Coronary artery (tissue), 2 donors: ENCODE measurements at regions not wholly inside any gene's neighbourhood (a gene's known extent, or its start where the extent isn't known, plus 50 kb on each side); places are given as distances from the start of the nearest gene placed in this dataset.

Experiments used
- DNase-seq: peaks from one replicate; pipeline ENCODE4 v3.0.0-alpha.2; 2017; ENCODE audit warnings: low spot score
- H3K27ac ChIP-seq, 2 donors: fragments of 200-600 bp; sonication (generic); one replicate each; pipeline ENCODE4 v1.5.1; 2016 to 2019
- H3K4me3 ChIP-seq: fragments of 200-600 bp; sonication (generic); 2 replicates; pipeline ENCODE4 v1.5.1; 2016; ENCODE audit warnings: mild to moderate bottlenecking, moderate library complexity
- CTCF ChIP-seq: fragments of 200-600 bp; sonication (generic); IDR thresholded peaks from one replicate; pipeline ENCODE4 v1.5.1; 2019; ENCODE audit warnings: antibody characterized with exemption

- TF ChIP-seq CTCF, result no peak
- Histone ChIP-seq H3K27ac (no peak overlapping the region), H3K4me3 (no peak overlapping the region)
- DNase-seq, result no peak
These were observed 348.6 kb upstream of the MCTP2 start for GRCh38 chr15:93882779-93883178.

GRCh38 chr15:93882141-93882540 is 349.2 kb upstream of the MCTP2 start:
- DNase-seq, result no peak
- Histone ChIP-seq H3K4me3 (no peak overlapping the region), H3K27ac (no peak overlapping the region)
- TF ChIP-seq CTCF, result no peak

DNA sequence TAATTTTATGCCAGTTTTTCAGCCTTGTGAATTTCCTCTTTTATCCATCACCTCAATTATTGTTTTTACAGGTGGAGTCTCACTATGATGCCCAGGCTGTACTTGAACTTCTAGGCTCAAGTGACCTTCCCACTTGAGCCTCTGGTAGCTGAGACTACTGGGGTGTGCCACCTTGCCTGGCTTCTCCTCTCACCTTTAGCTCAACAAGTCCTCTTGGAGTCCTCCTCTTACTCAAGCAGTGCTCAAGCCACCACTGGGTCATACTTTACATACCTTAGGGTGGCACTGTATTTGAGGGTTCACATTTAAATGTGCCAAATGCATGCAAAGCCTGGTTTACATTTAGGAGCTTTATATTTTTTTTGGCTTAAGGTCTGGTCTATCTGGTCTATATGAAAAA is 350.1 kb upstream of the MCTP2 start:
- Histone ChIP-seq H3K4me3 (no peak overlapping the region), H3K27ac (no peak overlapping the region)
- DNase-seq, result no peak
- no peak for TF ChIP-seq CTCF

DNA sequence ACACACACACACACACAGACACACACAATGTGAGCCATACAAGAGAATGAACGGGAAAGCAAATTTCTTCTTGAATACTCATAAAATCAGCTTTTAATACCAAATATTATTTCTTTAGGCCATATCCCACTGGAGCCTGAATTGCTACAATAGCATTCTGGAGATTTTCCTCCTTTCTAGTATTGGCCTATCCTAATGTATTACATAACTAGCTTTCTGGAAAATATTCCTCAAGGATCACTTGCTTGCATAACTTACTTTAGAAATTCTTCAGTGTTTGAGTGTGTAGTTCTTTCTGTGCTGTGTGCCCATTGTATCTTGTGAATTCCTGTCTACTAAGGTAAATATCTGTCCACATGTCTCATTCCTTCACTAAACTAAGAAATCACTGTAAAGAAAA is 351.0 kb upstream of the MCTP2 start:
- DNase-seq, result no peak
- Histone ChIP-seq H3K27ac (no peak overlapping the region), H3K4me3 (no peak overlapping the region)
- no peak for TF ChIP-seq CTCF

GRCh38 chr15:93870583-93870982 is 360.8 kb upstream of the MCTP2 start:
- TF ChIP-seq CTCF, result no peak
- DNase-seq, result no peak
- Histone ChIP-seq H3K27ac (no peak overlapping the region), H3K4me3 (no peak overlapping the region)

GRCh38 chr15:93866948-93867347 is 364.4 kb upstream of the MCTP2 start:
- TF ChIP-seq CTCF, result no peak
- no peak for DNase-seq
- H3K4me3 ChIP-seq, result no peak overlapping the region
- no peak overlapping the region for H3K27ac ChIP-seq

DNA sequence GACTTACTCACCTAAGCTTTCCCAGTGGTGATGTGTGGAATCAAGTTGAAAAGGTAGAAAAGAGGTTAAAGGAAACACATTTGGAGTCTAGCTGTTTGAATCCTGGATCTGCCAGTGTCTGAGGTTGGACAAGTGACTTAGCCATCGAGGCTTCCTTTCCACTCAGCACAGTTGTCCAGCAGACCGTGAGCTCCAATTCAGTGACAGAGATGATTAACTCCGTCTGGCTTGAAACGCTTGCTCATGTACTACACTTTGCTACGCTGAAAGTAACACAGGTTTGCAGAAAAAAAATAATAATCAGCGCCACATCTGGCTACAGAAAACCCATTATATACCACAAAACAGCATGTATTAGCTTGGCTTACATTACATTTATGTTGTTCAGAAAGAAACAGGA is 364.9 kb upstream of the MCTP2 start:
- H3K4me3 ChIP-seq, result no peak overlapping the region
- no peak for DNase-seq
- TF ChIP-seq CTCF, result no peak
- no peak overlapping the region for H3K27ac ChIP-seq
